ENCODE measurements at regions not wholly inside any gene's neighbourhood (a gene's known extent, or its start where the extent isn't known, plus 50 kb on each side); places are given as distances from the start of the nearest gene placed in this dataset.
"Not testable (repeated sequence)": the region's sequence is repeated elsewhere in the genome, so short reads cannot be mapped to it uniquely, and the experiment has no call there.

- DNase-seq (ENCODE audit: low read depth), result no peak
Observed at GRCh38 chr7:36037121-36037662, 115.9 kb upstream of the EEPD1 start.

DNA sequence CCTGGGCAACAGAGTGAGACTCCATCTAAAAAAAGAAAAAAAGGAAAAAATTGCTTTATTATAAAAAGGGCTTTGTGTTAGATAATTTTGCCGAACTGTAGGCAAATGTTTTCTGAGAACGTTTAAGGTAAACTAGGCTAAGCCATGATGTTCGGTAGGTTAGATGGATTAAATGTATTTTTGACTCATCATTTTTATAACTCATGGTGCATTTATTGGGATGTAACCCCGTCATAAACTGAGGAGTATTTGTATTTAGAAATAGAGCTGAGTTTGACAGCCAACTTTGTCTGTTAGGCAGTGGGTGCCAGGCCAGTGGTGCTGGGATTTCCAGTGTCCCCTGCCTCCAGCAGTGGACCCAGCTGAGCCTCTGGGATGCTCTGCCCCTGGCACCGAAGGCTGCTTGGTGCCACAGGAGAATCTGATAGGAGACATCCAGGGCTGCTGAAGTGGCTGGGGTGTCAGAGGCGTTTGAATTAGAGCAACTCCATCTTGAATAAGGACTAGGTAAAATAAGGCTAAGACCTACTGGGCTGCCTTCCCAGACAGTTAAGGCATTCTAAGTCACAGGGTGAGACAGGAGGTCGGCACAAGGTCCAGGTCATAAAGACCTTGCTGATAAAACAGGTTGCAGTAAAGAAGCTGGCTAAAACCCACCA lies 114.9 kb upstream of the EEPD1 start:
- no peak for DNase-seq (ENCODE audit: low read depth)

- DNase-seq (ENCODE audit: low read depth), result no peak
Observed at GRCh38 chr7:36039243-36039642, 113.8 kb upstream of the EEPD1 start.

- DNase-seq (ENCODE audit: low read depth), result no peak
Observed at GRCh38 chr7:36039671-36040070, 113.4 kb upstream of the EEPD1 start.

- DNase-seq (ENCODE audit: low read depth), result no peak
Observed at GRCh38 chr7:36040679-36041078, 112.4 kb upstream of the EEPD1 start.

DNA sequence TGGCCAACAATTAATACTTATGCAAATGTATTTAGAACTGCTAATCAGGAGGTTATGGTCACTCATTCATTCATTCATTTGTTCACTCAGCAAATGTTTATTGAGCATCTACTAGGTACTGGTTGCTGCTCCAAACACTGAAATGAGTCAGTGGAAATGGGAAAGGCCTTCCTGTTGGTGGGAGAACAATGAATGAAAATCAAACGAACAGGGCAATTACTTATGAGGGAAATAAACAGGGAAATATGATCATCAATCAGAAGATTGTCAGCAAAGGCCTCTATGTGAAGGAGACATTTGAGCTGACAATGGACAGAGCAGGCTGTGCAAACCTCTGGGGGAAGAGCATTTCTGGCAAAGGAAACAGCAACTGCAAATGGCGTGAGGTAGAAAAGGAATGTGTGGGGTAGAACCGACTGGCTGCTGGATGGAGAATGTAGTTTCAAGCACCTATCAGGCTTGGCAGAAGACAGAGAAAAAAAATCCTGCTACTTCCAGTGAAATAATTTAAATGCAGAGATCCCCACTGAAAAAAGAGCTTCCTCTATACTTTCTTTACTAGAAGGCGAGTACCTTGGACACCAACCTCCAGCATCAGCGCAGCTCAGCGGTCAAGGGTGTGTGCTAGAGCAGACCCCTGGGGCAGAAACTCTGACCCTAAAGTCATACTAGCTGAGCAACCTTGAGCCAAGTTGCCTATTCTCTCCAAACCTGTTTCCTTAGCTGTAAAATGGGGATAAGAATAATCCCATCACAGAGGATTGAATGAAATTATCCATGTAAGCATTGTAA lies 108.8 kb upstream of the EEPD1 start:
- no peak for DNase-seq (ENCODE audit: low read depth)

DNA sequence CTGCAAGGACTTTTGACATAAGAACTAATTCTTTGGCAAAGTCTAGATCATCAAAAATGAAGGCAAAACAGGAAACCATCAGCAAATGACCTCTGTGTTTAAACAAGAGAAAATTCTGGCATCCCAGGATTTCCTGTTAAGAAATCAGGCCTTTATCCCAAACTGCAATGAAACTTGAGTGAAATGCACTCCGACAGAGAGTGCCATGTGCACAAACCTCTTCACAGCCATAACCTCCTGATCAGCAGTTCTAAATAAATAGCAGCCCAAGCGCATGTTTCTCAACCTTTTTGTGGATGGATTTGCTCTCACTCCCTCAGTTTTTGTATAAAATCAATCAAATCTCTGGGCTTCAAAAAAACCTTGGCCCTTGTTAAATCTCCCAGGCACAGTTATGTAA lies 107.7 kb upstream of the EEPD1 start:
- DNase-seq (ENCODE audit: low read depth), result no peak

- no peak for DNase-seq (ENCODE audit: low read depth)
Observed at GRCh38 chr7:36045830-36046341, 107.2 kb upstream of the EEPD1 start.

DNA sequence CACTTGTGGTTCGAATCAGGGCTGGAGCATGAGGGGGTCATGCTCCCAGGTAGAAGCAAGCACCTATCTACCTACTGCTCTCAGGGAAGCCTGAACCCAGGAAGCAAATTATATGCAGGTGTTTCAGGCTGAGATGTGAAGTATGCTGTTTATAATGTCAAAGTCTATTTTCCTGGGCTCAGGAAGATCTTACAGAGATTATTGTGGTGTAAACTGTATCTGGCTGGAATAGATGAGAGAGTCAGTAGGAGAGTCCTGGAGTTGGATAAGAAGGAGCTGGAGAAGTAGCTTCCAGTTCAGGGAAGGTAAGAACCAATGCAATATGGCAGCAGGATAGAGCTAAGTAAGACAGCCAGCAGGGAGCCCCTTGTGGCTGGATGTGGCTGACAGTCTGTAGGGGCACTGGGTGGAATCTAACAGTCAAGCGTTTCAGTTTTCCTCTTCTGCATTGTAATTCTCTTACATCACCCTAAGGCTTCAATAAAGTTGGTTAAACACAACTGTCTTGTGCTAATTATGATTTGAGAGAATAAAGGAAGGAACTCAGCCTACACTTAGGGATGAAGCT lies 105.9 kb upstream of the EEPD1 start:
- no peak for DNase-seq (ENCODE audit: low read depth)

DNA sequence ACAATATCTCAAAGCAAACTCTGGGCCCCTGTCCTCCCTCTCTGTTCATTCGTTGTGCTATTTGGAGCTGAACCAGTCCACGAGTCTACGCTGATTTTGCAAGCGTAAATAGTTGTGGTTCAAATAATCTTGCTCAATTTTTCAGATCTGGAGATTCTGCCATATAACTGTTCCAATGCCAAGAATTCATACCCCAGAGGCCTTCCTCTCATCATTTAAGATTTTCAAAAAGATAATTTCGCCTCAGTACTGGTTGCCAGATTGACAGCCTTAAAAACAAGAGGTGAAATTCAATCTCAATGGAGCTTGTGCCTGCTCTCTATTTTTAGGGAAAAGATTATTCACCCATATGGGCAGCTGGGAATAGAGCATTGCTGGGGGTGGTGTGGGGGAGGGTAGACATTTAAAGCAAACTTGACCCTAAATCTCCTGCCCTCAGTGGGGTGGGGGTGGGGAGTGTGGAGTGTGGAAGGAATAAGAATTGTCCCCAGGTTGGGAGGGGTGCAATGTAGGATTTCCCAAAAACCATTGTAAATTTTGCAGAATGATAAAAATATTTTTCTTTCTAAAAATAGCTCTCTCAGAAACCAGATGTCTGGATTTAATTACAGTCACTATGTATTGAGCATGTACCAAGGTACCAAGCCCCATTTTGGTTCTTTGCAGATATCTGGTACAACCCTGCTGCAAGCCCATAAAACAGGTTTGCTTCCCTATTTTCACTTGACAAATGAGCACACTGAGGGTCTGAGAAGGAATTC lies 104.7 kb upstream of the EEPD1 start:
- DNase-seq (ENCODE audit: low read depth), result no peak

GRCh38 chr7:36048902-36049240 lies 104.2 kb upstream of the EEPD1 start:
- DNase-seq (ENCODE audit: low read depth), result no peak

- no peak for DNase-seq (ENCODE audit: low read depth)
Observed at GRCh38 chr7:36051501-36051900, 101.6 kb upstream of the EEPD1 start.

DNA sequence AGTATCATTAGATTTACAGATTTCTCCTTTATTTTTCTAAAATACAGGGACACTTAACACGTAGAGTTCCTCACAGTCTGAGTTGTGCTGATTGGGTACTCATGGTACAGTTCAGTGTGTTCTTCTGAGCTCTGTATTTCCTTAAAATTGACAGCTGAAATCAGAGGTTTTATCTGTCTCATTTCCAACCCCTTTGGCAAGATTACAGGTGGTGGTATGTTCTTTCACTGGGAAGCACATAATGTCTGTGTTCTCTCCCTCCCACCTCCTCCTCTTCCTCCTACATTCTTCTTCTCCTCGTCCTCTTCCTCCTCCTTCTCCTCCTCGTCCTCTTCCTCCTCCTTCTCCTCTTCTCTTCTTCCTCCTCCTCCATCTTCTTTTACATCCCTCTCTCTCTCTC lies 99.5 kb upstream of the EEPD1 start:
- no peak for DNase-seq (ENCODE audit: low read depth)

GRCh38 chr7:36054637-36055036 lies 98.4 kb upstream of the EEPD1 start:
- DNase-seq (ENCODE audit: low read depth), result no peak

DNA sequence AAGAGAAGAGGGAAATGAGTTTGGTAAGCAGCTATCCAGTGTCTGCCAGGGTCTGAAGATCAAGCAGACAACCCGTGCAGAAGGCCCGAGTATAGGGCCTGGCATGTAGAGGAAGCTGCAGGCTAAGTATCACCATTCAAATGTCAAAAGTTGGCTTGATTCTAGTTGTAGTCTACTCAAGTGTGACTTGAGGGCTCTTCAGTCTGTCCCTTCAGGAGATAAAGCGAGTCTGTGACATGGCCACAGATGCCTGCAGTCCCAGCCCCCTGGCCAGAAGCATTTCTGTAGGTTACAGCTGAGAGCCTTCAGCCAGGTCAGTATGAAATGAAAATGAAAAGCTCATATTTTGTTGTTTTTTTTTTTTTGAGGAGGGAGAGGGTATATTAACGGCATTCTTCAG lies 97.8 kb upstream of the EEPD1 start:
- no peak for DNase-seq (ENCODE audit: low read depth)

- DNase-seq (ENCODE audit: low read depth), result no peak
Observed at GRCh38 chr7:36057323-36057722, 95.7 kb upstream of the EEPD1 start.

DNA sequence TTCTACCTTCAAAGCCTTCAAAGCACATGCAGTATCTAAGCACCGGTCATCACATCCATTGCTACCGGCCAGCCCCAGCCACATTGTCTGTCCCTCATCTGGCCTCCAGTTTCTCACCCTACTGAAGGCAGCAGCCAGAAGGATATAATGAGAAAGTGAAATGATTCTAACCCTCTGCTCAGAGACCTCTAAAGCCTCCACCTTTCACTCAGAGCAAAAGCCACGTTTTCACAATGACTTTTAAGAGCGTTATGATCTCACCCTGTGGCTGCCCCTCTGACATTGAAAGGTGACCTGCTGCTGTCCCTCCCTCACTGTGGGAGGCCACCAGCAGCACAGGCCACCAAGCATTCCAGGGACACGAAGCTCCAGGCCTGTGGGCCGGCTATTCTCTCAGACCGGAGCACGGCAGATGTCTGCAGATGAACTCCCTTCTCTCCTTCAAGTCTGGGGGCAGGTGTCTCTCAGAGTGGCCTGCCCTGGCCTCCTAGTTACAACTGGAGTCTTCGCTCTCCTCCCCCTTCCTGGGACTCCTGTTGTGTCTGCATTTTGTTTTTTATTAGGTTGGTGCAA lies 94.9 kb upstream of the EEPD1 start:
- no peak for DNase-seq (ENCODE audit: low read depth)

GRCh38 chr7:36060388-36060787 lies 92.7 kb upstream of the EEPD1 start:
- not testable (repeated sequence) for DNase-seq (ENCODE audit: low read depth)

DNA sequence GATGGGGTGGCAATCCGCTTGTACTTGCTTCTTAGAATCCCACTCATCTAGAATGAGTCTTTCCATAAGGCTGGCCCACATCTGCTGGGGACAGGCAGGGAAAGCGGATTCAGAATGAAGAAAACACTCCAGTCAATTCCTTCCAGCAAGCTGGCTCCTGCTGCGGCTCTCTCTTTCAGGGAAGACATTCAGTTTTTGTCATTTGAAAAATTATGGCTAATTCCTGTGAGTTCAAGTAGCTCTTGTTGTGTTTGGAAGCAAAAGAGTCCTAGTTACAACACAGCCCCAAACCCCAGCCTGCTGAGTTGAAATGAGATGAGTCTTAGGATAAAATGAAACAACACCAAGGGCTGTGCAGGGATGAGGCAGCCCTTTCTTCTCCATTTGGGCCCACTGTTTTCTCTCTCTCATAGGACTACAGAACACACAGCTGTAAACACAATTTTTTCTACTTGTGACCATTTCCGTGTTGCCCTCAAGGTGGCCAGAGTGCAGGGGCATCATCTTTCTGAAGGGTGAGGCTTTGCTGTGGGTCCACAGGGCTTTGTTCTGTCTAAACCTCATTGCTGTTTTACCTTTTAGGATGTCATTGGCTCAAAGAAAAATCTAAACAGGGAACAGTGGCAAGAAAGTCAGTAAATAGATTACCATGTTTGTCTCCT lies 90.8 kb upstream of the EEPD1 start:
- DNase-seq (ENCODE audit: low read depth), result no peak

DNA sequence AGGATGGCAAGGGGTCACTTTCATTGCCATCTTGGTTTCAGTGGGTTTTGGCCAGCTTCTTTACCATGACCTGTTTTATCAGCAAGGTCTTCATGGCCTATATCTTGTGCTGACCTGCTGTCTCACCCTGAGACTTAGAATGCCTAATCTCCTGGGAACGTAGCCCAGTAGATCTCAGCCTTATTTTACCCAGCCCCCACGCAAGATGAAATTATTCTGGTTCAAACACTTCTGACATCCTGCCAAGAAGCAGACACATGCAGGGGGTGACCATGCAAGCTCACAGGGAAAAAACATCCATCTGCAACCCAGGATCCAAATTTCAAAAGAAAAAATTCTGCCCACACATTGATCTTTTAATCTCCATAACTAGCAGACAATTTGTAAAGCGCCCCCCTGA lies 88.4 kb upstream of the EEPD1 start:
- DNase-seq (ENCODE audit: low read depth), result no peak

- DNase-seq (ENCODE audit: low read depth), result not testable (repeated sequence)
Observed at GRCh38 chr7:36065563-36066342, 87.3 kb upstream of the EEPD1 start.
